HG02885 (cell line): ENCODE measurements at regions not wholly inside any gene's neighbourhood (a gene's known extent, or its start where the extent isn't known, plus 50 kb on each side); places are given as distances from the start of the nearest gene placed in this dataset.
"Not testable (repeated sequence)": the region's sequence is repeated elsewhere in the genome, so short reads cannot be mapped to it uniquely, and the experiment has no call there.

Experiments
- ATAC-seq: cut with Tn5 transposase; IDR thresholded peaks from one replicate; pipeline ENCODE4 v1.9.1; 2021; ENCODE audit warnings: mild to moderate bottlenecking; ENCODE audit not compliant: unreplicated experiment, poor library complexity

DNA sequence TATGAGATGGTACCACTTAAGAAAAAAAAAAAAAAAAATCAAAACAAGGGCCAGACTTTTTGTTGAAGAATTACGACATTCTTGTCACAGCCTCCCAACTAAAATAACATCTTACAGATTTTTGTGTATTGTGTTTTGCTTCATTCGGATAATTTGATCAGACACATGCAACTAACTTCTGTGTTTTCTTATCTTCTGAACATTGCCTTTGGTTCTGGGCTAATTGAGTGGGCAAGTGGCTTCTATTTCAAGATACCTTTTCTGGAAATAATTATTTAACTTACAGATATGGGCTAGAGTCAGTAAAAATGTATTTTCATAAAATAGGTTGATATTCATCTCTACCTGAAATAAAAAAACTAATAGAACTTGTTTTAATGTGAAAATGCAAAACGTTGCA lies 165.1 kb downstream of the ANKRD7 start:
- ATAC-seq: no peak

GRCh38 chr7:118404211-118404610 lies 179.7 kb downstream of the ANKRD7 start:
- no peak for ATAC-seq

- ATAC-seq: no peak
Observed at GRCh38 chr7:118418433-118418832, 193.9 kb downstream of the ANKRD7 start.

- ATAC-seq: no peak
Observed at GRCh38 chr7:118420888-118421287, 196.4 kb downstream of the ANKRD7 start.

DNA sequence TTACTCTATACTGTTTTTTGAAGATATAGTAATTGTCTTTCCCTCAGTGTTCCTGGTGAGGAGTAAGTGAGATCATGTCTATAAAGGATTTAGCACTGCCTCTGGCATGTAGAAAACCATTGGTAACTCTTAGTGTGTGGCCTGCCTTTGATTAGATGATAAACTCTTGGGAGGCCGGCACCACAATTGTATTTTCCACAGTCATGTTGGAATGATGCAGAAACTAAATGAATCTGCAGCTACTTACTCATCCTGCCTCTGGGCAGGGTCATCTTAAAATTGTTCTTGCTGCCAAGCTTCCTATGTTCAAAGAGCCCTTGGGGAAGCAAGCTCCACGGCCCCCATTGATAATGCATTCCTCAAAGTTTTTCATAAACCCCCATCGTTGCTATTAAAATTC lies 204.6 kb downstream of the ANKRD7 start:
- ATAC-seq: no peak

DNA sequence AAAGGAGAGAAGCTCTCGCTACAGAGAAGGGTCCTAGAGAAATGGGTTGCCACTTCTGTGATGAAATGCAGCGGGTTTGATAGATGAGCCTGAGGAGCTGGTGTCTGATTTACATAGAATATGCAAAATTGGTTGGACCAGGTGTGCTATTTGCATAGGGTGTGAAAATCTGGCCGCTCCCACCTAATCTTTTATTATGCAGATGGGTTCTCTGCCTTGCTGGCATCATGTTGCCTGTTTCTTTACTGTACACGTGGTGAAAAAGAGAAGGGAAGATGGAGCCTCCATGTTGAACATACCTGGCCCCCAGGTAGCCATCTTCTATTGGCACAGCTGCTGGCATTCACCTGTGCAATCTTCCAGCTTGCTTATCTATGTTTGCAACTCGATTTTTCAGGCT lies 212.2 kb downstream of the ANKRD7 start:
- no peak for ATAC-seq

DNA sequence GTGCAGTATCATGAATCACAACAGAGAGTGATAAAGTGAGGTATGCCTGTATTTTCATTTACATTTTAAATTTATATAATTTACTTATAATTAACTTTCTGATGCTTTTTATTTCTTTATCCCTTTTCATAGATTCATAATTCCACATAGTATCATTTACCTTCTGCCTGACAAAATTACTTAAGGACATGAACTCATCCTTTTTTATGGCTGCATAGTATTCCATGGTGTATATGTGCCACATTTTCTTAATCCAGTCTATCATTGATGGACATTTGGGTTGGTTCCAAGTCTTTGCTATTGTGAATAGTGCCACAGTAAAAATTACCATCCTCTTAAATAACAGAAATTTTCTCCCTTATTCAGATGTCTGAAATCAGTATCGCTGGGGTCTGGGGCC lies 224.5 kb downstream of the ANKRD7 start:
- not testable (repeated sequence) for ATAC-seq

- no peak for ATAC-seq
Observed at GRCh38 chr7:118449797-118450567, 225.5 kb downstream of the ANKRD7 start.

DNA sequence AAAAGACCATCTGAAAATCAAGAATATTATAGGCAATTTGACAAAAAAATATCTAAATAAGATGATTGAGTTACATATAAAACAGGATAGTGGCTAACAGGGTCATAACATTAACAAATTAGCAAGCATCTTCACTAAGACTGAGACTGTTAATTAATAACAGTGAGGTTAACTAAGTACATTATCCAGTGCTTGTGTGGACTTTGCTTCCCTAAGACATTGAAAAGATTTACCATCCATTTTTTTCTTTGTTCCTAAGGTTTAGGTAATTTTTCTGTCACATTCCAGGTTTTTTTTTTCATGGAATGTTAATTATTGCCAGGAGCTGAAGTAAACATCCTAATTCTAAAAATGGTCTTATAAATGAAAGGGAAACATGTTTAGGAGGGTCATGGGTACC lies 227.6 kb downstream of the ANKRD7 start:
- no peak for ATAC-seq

DNA sequence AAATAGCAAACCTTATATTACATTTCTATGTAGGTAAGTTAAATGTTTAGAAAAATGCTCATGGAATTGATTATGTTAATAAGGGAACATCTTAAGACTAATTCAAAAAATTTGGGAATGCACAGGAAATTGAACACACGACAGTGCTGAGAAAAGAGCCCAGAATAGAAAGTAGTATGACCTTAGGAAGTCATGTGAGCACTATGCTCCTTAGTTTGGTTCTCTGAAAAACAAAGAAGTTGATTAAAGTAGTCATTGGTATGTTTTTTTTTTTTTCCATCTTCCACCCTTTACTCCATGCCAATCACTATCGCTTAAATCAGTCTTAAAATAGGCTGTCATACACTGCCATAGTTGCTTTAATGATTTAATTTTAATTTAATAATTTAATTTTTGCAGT lies 242.9 kb downstream of the ANKRD7 start:
- no peak for ATAC-seq

DNA sequence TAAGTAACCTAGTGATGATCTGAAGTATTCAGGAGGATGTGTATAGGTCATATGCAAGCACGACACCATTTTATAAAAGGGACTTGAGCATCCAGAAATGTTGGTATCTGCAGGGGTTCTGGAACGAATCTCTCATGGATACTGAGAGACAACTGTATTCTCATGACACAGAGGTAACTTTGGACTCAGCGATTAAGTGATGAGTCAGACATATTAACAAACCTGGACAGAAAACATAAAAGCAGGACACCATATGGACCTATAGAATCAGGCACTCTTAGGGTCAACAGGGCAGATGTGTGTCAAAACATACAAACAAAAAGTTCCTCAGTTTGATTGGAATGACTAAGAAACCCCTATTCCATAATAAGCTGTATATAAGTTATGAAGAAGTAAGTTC lies 248.1 kb downstream of the ANKRD7 start:
- no peak for ATAC-seq

GRCh38 chr7:118473271-118473670 lies 248.8 kb downstream of the ANKRD7 start:
- no peak for ATAC-seq

DNA sequence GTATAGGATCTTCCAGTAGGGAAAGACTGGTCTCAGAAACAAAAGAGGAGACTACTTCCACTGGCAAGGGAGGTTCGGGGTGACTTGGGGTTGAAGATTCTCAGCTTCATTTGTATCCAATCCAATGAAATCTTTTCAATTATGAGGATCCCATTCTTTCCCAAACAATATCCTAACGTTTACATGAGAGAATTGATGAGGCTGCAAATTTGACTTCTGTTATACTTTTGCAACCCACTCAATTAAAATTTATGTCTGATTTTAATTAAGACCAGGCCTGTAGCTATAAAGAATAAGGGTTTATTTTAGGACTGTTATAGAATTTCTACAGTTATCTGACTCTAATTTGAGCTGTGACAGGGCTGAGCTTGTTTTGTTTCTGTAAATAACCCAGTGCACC lies 251.5 kb downstream of the ANKRD7 start:
- ATAC-seq: no peak

GRCh38 chr7:118477036-118477435 lies 252.5 kb downstream of the ANKRD7 start:
- ATAC-seq: no peak

- no peak for ATAC-seq
Observed at GRCh38 chr7:118478236-118478635, 253.7 kb downstream of the ANKRD7 start.

DNA sequence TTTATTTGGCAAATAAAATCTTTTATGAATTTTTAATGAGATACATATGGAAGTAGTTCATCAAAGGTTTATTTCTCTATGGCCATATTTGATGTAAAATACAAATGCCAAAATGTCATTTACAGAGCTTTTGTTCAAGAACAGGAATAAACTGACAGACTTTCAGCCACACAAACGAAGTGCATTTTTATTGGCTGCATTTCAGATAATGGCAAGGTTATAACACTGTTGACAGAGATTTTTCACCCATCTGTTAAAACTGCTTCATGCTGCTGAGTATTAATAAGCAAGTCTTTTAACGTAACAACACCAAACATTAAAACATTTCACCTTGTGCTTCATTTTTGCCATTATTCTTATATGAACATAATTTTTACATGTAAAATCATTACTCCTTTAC lies 254.4 kb downstream of the ANKRD7 start:
- no peak for ATAC-seq

DNA sequence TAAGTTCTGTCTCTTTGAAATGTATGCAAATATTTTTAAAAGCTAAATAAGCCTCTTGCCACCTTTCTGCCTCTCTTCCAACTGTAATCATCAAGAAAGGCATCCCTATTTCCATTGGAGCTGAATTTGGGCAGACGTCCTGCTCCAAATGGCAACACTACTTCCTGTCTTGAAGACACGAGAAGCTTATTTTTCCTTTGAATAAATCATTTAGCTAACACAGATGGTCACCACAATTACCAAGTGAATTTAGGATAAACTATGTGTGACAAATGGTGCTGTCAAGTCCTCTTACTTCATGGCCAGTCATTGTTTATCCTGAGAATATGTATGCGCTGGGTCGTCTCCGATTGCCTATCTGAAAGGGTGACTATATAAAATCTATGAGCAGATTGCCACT lies 268.0 kb downstream of the ANKRD7 start:
- no peak for ATAC-seq

- no peak for ATAC-seq
Observed at GRCh38 chr7:118496138-118496644, 271.7 kb downstream of the ANKRD7 start.

DNA sequence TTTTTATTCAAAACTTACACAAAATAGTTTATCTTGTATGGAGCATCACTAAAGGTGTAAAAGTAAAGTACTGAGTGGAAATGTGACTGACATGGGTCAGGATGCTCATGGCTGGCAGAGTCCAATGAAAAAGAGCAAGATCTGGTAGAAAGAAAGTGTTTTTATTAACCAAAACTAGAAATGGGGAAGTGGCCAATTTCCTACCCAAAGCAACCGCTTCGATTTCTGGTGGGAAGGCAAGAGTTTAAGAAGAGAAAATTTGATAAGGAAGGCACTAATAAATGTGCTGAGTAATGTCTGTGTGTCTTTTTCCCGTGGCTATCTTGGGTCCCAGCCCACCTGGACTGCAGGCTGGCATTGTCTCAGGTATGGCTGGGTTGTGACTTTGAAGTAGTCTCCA lies 277.7 kb downstream of the ANKRD7 start:
- no peak for ATAC-seq

- ATAC-seq: no peak
Observed at GRCh38 chr7:118511146-118511545, 286.6 kb downstream of the ANKRD7 start.

DNA sequence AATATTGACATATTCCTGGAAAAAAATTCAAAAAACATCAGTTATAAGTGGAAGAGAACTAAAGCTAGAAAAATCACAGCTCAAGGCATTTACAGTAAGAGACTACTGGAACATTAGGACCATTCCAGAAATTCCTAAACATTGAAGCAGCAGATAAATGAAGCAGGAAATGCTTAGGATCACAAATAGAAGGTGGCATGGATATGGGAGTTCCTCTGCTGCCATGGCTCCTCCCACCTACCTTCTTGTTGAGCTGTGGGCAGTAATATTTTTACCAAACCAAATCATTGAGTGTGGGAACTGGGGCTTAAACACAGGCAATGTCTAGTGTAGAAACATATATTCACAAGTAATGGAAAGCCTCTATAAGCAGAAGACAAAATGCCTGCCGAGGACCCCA lies 292.8 kb downstream of the ANKRD7 start:
- no peak for ATAC-seq

GRCh38 chr7:118525020-118525419 lies 300.5 kb downstream of the ANKRD7 start:
- no peak for ATAC-seq
